IPS-NIHi11 (cell line): ENCODE measurements at regions not wholly inside any gene's neighbourhood (a gene's known extent, or its start where the extent isn't known, plus 50 kb on each side); places are given as distances from the start of the nearest gene placed in this dataset.
A peak's percentile ranks its signal among the peaks of the same experiment; 100 is the strongest.

Experiments
- DNase-seq: peaks from one replicate; pipeline ENCODE4 v3.0.0; 2012; ENCODE audit warnings: mixed read lengths, low spot score

DNA sequence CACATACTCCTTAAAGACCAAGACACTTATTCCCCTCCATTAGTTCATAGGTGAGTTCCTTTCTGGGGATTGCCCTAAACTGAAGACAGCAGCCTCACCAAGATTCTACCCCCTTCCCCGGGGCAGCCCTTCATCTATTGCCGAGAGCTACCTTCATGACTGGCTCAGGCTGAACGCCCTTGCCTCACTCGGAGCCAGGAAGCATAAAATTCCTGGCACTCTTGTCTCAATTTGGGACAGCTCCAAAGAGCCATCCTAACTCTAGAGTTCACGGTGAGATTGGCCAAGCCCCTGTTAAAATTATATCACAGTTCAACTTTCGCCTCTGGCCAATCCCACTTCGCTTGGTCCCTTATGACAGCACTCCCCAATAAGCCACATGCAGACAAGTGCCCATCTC is 113.0 kb upstream of the PROX1 start:
- no peak for DNase-seq

- DNase-seq: no peak
Observed at GRCh38 chr1:213876531-213876930, 111.2 kb upstream of the PROX1 start.

GRCh38 chr1:213883618-213884017 is 104.2 kb upstream of the PROX1 start:
- no peak for DNase-seq

DNA sequence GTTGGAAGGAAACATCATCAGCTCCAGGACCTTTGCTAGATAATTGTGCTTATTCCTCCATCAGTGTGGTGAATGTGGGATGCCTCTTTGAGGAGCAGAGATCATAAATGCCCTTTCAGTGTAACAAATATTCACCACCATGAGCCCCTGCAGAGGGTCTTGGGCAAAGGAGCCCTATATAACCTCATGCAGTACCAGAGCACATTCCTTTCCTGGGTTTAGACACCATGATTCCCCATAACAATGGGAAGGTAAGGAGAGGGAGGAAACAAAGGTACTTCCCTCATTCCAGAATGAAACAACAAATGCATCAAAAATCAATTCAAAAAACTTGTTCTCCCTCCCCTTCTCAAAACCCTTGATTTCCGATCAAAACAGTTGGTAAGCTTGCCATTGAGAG is 103.4 kb upstream of the PROX1 start:
- no peak for DNase-seq

- no peak for DNase-seq
Observed at GRCh38 chr1:213884942-213885341, 102.8 kb upstream of the PROX1 start.

GRCh38 chr1:213887842-213888241 is 99.9 kb upstream of the PROX1 start:
- DNase-seq: no peak

DNA sequence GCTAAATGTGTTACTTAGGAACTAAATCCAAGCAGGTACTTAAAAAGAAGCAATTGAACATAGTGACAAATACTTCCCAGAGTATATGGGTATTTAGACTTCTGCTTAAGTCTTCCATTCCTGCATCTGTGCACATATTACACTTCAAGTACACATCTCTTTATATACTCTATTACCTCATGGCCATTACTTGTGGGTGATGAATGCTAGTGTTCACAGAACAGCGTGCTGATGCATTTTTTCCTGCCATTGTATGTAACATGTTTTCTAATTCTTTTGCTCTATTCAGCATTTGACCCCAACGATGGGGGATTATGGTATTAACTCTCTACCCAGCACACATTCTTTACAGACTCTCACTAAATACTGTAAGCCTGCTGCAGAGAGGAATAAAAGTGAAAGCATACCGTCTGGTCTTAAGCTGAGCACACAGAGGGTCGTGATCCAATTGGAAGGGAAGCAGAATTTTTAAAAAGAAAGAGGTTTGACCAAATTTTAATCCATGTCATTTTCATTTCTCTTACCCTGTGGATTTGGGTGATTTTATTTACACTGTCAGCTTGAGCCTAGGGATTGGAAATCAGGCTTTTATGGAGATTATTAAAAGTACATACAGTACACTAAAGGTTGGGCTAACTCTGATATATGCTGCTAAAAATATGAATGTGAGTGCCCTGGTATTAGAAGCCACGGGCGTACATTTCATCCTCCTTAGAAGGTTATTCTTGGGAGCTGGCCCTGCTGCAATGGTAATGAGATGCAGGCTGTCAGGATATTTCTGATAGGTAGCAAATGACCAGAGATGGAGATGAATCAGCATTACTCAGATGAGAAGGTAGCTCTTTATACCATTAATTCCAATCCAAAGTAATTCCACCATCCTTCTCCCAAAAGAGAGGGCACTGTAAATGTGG is 95.5 kb upstream of the PROX1 start:
- no peak for DNase-seq

DNA sequence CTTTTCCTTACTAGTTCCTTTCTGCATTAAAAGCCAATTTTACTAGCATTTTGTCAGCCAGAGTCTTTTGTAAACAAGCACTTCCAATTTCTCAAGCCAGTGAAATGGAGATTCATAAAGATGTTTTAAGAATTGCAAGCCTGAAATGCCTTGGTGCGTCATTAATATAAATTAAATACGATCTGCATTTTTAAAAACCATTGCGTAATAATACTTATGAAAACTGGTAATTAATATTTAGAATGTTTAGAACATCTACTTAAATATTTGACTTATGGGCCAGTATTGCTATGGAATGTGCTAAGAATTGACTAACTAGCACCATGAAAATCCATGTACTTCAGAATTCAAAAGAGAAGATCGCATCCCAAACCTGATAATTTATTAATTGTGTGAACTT is 89.1 kb upstream of the PROX1 start:
- DNase-seq: no peak

- no peak for DNase-seq
Observed at GRCh38 chr1:213899413-213899812, 88.4 kb upstream of the PROX1 start.

GRCh38 chr1:213905344-213905743 is 82.4 kb upstream of the PROX1 start:
- DNase-seq: no peak

DNA sequence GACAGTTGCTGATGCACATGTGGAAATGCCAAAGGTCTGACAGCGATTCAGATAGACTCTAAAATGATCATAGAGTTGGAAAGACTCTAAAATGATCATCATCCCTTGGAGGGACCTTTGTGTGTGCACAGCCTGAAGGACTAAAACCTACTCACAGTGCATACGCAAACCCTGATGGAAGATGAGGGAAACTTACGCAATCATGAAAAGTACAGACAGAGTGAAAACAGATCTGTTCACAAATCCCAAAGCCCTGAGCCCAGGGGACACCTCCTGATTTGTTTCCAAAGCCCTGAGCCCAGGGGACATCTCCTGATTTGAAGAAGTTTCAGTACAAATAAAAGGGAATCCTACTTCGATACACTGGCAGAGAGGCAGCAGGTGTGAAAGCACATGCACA is 79.3 kb upstream of the PROX1 start:
- DNase-seq: no peak

DNA sequence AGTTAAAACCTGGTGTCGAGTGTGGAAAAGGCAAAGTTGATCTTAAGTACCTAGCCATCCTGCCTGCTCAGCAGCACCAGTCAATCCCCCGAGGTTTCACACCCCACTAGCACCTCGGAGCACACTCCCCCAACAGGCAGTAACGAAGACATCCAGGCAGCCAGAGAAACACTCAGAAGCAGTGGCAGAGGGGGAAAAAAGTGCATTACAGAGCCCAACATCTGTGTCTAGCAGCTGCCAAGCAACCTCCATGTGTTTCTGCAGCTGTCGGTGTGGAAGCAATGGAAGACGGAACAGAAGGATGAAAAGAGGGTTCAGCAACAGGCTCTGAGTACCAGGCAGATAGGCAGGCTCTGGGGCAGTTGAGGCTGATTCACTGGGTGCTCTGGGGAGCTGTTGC is 73.4 kb upstream of the PROX1 start:
- DNase-seq: peak; percentile 13

- no peak for DNase-seq
Observed at GRCh38 chr1:213921311-213921710, 66.5 kb upstream of the PROX1 start.

- DNase-seq: no peak
Observed at GRCh38 chr1:213921712-213922111, 66.1 kb upstream of the PROX1 start.

- no peak for DNase-seq
Observed at GRCh38 chr1:213925531-213926182, 62.1 kb upstream of the PROX1 start.

- DNase-seq: no peak
Observed at GRCh38 chr1:213927846-213928245, 59.9 kb upstream of the PROX1 start.

- DNase-seq: no peak
Observed at GRCh38 chr1:213929398-213929797, 58.4 kb upstream of the PROX1 start.

DNA sequence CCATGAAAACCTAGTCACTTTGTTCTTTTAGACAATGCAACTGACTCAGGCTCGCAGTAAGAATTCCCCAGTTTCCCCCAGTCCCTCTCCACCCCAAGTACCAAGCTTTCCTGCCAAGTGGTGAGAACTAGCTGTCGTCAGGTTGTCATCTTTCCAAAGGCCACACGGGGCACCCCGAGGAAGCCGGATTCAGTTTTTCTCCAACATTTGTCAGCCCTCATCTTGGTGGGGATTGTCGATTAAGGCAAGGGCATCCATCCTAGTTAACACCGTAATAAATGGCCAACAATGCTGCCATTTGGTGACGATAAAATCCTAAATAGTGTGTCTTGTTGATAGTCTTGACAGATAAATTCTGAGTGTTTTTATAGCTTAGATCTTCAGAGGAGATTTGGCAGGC is 55.9 kb upstream of the PROX1 start:
- peak; percentile 46 for DNase-seq

GRCh38 chr1:213933336-213933735 is 54.4 kb upstream of the PROX1 start:
- DNase-seq: no peak

DNA sequence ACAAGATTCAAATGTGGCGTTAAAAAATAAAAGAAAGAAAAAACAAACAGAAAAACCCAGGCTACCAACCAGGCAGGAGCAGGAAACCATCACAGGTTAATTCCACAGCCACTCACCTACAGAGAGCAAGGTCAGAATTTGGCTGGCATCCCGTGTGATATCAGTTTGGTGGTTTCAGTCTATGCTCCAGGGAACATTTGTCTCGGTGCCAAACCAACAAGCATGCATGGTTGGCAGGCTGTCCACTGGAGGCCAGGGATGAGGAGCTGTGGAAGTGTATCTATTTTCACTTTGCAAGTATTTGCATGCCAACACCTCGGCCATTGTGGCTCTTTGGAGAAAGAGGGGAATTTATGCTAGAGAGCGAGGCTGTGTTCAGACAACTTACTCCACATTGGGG is 53.1 kb upstream of the PROX1 start:
- no peak for DNase-seq

- no peak for DNase-seq
Observed at GRCh38 chr1:213936571-213936970, 51.2 kb upstream of the PROX1 start.
